HG02798 (cell line): ENCODE measurements at regions not wholly inside any gene's neighbourhood (a gene's known extent, or its start where the extent isn't known, plus 50 kb on each side); places are given as distances from the start of the nearest gene placed in this dataset.
"Not testable (repeated sequence)": the region's sequence is repeated elsewhere in the genome, so short reads cannot be mapped to it uniquely, and the experiment has no call there.

Experiments
- ATAC-seq: cut with Tn5 transposase; IDR thresholded peaks from one replicate; pipeline ENCODE4 v1.9.1; 2021; ENCODE audit warnings: mild to moderate bottlenecking; ENCODE audit not compliant: unreplicated experiment, poor library complexity

- no peak for ATAC-seq
Measured at GRCh38 chr3:197431346-197431910, 124.3 kb downstream of the BDH1 start.

GRCh38 chr3:197430934-197431333 is 124.8 kb downstream of the BDH1 start:
- no peak for ATAC-seq

- no peak for ATAC-seq
Measured at GRCh38 chr3:197430502-197430901, 125.3 kb downstream of the BDH1 start.

- ATAC-seq = no peak
Measured at GRCh38 chr3:197428952-197429351, 126.8 kb downstream of the BDH1 start.

GRCh38 chr3:197428117-197428801 is 127.5 kb downstream of the BDH1 start:
- peak; percentile 65 for ATAC-seq

- ATAC-seq = no peak
Measured at GRCh38 chr3:197427021-197427420, 128.6 kb upstream of the DLG1 start.

GRCh38 chr3:197426121-197426566 is 127.7 kb upstream of the DLG1 start:
- ATAC-seq = no peak

GRCh38 chr3:197425485-197426120 is 127.2 kb upstream of the DLG1 start:
- no peak for ATAC-seq

GRCh38 chr3:197424674-197425484 is 126.5 kb upstream of the DLG1 start:
- no peak for ATAC-seq

GRCh38 chr3:197424266-197424665 is 125.9 kb upstream of the DLG1 start:
- ATAC-seq = no peak

- ATAC-seq = no peak
Measured at GRCh38 chr3:197423376-197423775, 125.0 kb upstream of the DLG1 start.

- ATAC-seq = no peak
Measured at GRCh38 chr3:197422506-197422905, 124.1 kb upstream of the DLG1 start.

GRCh38 chr3:197421021-197421420 is 122.6 kb upstream of the DLG1 start:
- no peak for ATAC-seq

- no peak for ATAC-seq
Measured at GRCh38 chr3:197420566-197420965, 122.2 kb upstream of the DLG1 start.

- no peak for ATAC-seq
Measured at GRCh38 chr3:197420115-197420514, 121.7 kb upstream of the DLG1 start.

- no peak for ATAC-seq
Measured at GRCh38 chr3:197419696-197420095, 121.3 kb upstream of the DLG1 start.

- ATAC-seq = no peak
Measured at GRCh38 chr3:197417911-197418618, 119.7 kb upstream of the DLG1 start.

GRCh38 chr3:197417441-197417840 is 119.0 kb upstream of the DLG1 start:
- ATAC-seq = no peak

GRCh38 chr3:197411899-197412298 is 113.5 kb upstream of the DLG1 start:
- ATAC-seq = not testable (repeated sequence)

GRCh38 chr3:197410170-197410569 is 111.8 kb upstream of the DLG1 start:
- not testable (repeated sequence) for ATAC-seq
